NT2/D1 (cell line): ENCODE measurements at regions not wholly inside any gene's neighbourhood (a gene's known extent, or its start where the extent isn't known, plus 50 kb on each side); places are given as distances from the start of the nearest gene placed in this dataset.

Source experiments
- SUZ12 ChIP-seq: IDR thresholded peaks from 2 replicates; pipeline ENCODE4 v1.6.1; 2011; ENCODE audit not compliant: insufficient read length, insufficient read depth; ENCODE audit errors: extremely low read depth
- YY1 ChIP-seq: IDR thresholded peaks from 2 replicates; pipeline ENCODE4 v1.6.1; 2011; ENCODE audit not compliant: insufficient read length, insufficient read depth
- ZNF274 ChIP-seq: IDR thresholded peaks from 2 replicates; pipeline ENCODE4 v1.6.1; 2011; ENCODE audit warnings: mild to moderate bottlenecking, low read depth, low read length

GRCh38 chr4:45576275-45576674, 547.6 kb downstream of the GABRG1 start:
- TF ChIP-seq YY1 (no peak), ZNF274 (no peak), SUZ12 (no peak)
